Stromal cell of bone marrow (primary cell): ENCODE measurements at regions not wholly inside any gene's neighbourhood (a gene's known extent, or its start where the extent isn't known, plus 50 kb on each side); places are given as distances from the start of the nearest gene placed in this dataset.
"Not testable (repeated sequence)": the region's sequence is repeated elsewhere in the genome, so short reads cannot be mapped to it uniquely, and the experiment has no call there.

Experiments used
- DNase-seq: peaks from one replicate; pipeline ENCODE4 v3.0.0-alpha.2; 2012; ENCODE audit warnings: low read depth

GRCh38 chr2:185265747-185266146 is 472.9 kb upstream of the FSIP2 start:
- DNase-seq = no peak

GRCh38 chr2:185268651-185269050 is 470.0 kb upstream of the FSIP2 start:
- no peak for DNase-seq

- no peak for DNase-seq
Measured at GRCh38 chr2:185274718-185275484, 463.7 kb upstream of the FSIP2 start.

- DNase-seq = not testable (repeated sequence)
Measured at GRCh38 chr2:185275979-185276378, 462.6 kb upstream of the FSIP2 start.

GRCh38 chr2:185278761-185279160 is 459.8 kb upstream of the FSIP2 start:
- DNase-seq = no peak

- DNase-seq = no peak
Measured at GRCh38 chr2:185279999-185280398, 458.6 kb upstream of the FSIP2 start.

- DNase-seq = no peak
Measured at GRCh38 chr2:185284696-185285095, 453.9 kb upstream of the FSIP2 start.

GRCh38 chr2:185290012-185290411 is 448.6 kb upstream of the FSIP2 start:
- not testable (repeated sequence) for DNase-seq

GRCh38 chr2:185291035-185291647 is 447.5 kb upstream of the FSIP2 start:
- peak; percentile 6 for DNase-seq

GRCh38 chr2:185299867-185300266 is 438.7 kb upstream of the FSIP2 start:
- no peak for DNase-seq

GRCh38 chr2:185306119-185306518 is 432.5 kb upstream of the FSIP2 start:
- no peak for DNase-seq

- no peak for DNase-seq
Measured at GRCh38 chr2:185316383-185316782, 422.2 kb upstream of the FSIP2 start.

GRCh38 chr2:185318271-185318724 is 420.3 kb upstream of the FSIP2 start:
- no peak for DNase-seq

GRCh38 chr2:185335879-185336278 is 402.7 kb upstream of the FSIP2 start:
- DNase-seq = no peak

GRCh38 chr2:185337033-185337432 is 401.6 kb upstream of the FSIP2 start:
- DNase-seq = no peak

- DNase-seq = no peak
Measured at GRCh38 chr2:185338104-185338503, 400.5 kb upstream of the FSIP2 start.

GRCh38 chr2:185347445-185347844 is 391.2 kb upstream of the FSIP2 start:
- no peak for DNase-seq

GRCh38 chr2:185360776-185361175 is 377.8 kb upstream of the FSIP2 start:
- DNase-seq = no peak

- DNase-seq = no peak
Measured at GRCh38 chr2:185372188-185372587, 366.4 kb upstream of the FSIP2 start.

- DNase-seq = no peak
Measured at GRCh38 chr2:185373229-185373628, 365.4 kb upstream of the FSIP2 start.

GRCh38 chr2:185374878-185375277 is 363.7 kb upstream of the FSIP2 start:
- DNase-seq = no peak

- no peak for DNase-seq
Measured at GRCh38 chr2:185375731-185376130, 362.9 kb upstream of the FSIP2 start.

- no peak for DNase-seq
Measured at GRCh38 chr2:185381631-185382030, 357.0 kb upstream of the FSIP2 start.
